HG02885 (cell line): ENCODE measurements at regions not wholly inside any gene's neighbourhood (a gene's known extent, or its start where the extent isn't known, plus 50 kb on each side); places are given as distances from the start of the nearest gene placed in this dataset.

ENCODE experiments used
- ATAC-seq: cut with Tn5 transposase; IDR thresholded peaks from one replicate; pipeline ENCODE4 v1.9.1; 2021; ENCODE audit warnings: mild to moderate bottlenecking; ENCODE audit not compliant: unreplicated experiment, poor library complexity

DNA sequence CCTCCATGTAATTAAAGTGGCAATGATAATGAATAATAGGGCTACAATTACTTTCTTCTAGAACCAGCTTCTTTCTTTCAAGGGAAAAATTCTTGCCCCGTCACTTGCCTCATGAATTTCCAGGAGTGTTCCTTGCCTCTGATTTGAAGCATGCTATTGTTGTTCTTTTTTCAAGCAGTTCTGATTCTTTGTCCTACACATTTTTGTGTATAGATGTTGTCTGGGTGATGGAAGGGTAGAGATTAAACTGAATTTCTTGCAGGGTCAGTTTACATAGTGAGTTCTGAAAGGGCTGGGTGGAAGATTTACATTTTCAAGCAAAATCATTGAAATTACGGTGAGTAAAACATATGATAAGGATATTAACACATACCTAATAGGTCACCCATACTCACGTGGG lies 107.0 kb upstream of the TENM3 start:
- ATAC-seq, result no peak

GRCh38 chr4:182137343-182137742 lies 105.9 kb upstream of the TENM3 start:
- no peak for ATAC-seq

DNA sequence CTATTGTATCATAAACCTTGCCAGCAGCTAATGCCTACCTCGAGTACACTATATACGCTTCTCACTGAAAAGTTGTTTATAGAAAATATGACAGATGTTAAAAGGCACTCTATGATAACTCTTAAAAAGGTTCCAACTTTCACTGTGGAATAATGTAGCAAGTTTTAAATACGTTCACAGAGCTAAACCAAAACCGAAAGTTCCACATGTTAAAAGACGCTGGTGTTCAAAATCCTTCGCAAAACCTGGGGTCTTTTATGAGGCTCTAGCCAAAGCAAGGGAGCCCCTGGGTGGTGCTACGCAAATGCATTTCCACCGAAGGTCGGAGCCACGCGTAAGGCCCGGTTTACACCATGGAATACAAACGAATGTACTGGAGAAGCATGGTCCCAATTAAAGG lies 103.7 kb upstream of the TENM3 start:
- ATAC-seq, result no peak

- ATAC-seq, result no peak
These were observed 102.7 kb upstream of the TENM3 start for GRCh38 chr4:182140547-182140946.

DNA sequence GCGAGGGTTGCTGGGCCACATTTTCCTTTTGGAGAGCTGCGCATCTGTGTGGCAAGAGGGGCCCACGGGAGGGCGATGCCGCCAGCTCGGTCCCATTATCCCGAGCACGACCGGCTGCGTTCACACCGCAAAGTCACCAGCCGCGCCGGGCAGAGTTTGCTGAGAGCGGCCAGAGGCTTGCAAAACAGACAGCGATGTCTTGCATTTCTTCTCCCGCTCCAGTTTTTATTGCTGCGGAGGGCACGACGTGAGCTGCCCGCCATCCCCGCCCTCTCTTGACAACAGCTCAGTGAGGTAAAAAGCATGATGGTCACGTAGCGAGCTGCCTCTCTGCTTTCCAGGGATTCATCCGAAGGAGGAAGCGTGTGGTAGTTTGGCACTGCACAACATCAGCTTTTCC lies 102.1 kb upstream of the TENM3 start:
- no peak for ATAC-seq

DNA sequence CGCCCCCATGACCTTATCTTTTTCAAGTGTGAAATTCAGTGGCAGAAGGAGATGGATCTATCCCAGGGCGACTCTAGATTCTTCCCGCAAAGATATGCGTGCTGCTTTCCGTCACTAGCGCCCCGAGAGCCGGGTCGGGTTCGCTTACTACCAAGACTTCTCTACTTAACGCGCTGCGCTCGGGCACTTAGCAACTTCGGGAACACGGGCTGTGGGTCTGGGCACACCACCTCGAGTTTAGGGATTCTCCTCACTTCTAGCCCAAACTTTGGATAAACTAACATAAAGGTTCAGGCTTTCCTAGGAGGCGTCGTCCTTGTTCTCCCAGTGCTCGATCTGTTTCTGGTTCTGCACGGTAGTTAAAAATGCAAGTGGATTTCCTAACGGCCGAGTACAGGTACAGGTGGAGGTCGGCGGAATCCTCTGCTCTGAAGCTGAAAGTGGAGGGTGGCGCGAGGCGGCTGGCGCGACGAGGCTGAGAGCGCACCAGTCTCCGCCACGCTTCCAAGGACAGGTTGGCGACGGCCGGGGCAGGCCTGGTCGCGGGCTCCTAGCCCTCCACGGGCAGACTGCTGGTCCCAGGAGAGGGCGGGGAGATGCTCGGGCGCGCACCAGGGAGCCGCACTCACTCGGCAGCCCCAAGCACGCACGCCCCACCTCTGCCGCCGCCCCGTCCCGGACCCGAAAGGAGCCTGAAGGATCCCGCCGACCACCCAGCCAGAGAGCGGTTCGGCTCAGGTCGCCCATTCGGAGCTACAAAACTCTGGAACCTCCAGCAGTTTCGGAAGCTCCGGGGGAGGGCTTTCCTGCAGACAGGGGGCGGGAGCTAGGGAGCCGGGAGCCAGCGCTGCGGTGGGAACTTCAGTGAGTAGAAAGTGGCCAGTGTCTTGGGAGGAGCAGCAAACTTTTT lies 100.8 kb upstream of the TENM3 start:
- ATAC-seq, result no peak

DNA sequence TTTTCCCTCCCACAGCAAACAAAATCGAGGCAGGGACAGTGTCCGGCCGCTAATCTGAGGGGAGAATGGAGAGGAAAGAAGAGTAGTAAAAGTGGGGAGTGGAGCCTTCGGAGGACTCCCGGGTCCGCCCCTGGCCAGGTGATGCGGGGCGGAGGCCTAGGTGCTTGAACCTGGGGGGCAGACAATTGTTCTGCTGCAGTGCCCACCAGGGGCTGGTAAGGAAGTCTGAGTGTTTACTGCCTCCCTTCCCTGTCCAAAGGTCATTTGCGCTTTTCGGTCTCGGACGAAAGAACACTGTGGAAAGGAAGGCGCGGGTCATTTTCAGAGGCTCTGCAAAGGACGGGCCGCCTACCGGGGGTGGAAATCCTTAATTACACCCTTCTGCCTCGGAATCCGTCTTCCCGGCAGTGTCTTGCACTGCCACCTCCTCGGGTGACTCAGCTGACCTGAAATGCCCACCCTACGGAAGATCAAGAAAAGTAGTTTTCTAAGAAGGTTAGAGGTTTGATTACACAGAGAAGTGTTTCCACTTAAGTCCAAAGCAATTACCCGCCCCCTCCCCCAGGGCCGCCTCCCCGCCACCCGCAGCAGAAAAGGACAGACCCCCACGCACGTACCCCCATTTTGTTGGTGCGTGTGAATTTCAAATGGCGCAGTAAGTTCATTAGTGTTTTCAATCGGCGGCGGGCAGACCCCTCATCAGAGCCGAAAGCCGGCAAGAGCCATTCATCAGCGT lies 99.9 kb upstream of the TENM3 start:
- ATAC-seq, result no peak

DNA sequence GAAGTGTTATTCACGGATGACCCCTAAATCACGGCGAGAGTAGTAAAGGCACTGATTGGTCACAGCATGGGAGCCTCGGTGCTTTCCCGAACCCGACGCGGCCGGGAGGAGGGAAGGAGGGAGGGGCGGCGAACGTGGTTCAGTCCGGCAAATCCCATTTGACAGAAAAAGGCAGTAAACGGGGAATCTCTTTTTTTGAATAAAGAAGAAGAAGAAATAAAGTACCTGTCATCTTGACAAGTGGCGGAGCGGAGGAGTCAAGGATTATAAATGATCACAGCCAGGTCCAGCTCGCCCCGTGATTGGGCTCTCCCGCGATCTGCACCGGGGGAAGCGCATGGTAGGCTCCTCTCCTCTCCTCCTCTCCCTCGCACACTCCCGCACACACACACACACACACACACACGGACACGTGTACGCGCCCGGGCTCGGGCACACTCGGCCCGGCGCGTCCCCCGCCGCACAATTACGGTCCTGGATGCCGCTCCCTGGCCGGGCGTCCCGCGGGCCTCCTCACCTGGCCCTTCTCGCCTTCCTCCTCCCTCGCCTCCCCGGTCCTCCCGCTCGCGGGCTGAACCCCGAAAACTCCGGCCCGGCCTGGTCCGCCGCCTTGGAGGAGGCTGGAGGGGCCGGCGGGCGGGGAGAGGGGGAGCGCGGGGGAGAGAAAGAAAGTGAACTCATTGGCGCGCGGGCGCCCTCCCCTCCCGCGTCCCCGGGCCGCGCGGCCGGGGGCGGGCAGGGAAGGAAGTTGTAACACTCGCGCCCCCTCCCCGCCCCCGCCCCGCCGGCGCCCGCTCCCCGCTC lies 99.2 kb upstream of the TENM3 start:
- no peak for ATAC-seq

DNA sequence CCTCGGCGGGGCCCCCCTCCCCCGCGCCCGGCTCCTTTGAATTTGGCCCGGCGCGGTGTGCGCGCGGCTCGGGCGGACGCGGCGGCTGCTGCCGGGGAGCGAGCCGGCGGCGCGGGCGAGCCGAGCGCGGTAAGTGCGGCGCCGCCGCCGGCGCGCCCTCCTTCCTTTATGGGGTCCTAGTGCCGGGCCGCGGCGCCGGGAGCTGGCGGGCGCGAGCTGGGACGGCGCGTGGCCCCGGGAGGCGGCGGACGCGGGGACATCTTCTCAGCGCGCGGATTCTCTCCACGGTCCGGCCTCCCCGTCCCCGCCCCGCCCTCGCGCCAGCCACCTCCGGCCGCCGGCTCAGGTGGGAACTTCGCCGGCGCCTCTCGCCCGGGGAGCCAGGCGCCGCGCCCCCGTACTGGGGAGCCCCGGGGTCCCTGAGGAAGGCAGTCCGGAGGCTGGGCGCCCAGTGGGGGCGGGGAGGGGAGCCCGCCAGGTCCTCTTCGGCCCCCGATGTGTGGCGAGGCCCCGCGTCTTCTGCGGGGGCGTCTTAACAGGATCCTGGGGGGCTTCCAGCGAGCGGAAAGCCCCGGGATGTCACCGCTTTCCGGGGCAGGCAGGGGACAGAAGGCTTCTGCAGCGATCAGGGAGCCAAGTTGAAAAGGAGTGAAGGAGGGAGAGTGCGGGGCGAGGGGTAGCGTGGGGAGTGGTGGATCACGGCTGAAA lies 98.4 kb upstream of the TENM3 start:
- ATAC-seq, result no peak

DNA sequence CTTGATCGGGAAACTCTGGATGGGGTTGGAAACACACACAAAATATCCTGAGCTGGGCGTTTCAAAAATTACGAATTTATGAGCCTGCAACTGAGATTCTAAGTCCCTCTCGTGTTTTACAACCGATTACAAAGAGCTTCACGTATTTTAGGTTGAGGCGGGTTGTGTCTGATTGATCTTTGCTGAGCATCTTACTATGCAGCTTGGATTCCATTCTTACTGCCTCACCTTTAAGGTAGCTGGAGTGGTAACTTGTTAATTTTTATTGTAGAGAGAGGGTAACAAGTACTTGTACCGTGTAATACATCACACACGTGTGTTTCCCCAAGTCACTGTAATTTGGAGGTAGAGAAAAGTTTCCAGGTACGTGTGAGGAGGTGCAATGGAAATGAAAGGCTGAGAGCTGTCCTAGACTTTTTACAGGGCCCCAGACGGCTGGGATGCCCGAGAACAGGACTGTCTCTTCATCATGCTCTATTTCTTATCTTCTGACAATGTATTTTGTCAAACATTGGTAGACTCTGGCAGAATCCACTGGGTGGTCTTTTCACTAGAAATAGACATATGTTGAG lies 97.8 kb upstream of the TENM3 start:
- no peak for ATAC-seq

- ATAC-seq, result no peak
These were observed 95.8 kb upstream of the TENM3 start for GRCh38 chr4:182147391-182147790.

DNA sequence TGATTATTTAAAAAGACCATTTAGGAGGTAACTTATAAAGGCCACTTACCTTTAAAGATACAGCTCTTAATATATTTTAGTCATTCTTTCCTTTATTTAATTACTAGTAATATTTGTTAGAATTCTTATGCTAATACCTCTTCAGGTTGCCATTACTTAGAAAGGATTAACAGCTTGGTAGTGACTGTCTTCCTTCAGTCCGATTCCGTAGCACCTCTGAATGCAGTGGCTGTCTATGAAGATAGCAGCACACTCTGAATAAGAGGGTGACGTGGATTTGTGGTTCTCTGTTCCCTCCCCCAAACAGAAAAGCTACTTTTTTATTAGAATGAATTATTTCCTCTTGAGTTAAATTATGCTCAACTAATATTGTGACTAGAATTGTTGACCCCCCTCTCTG lies 92.6 kb upstream of the TENM3 start:
- ATAC-seq, result no peak

GRCh38 chr4:182155806-182156205 lies 87.4 kb upstream of the TENM3 start:
- ATAC-seq, result no peak

GRCh38 chr4:182163180-182163579 lies 80.0 kb upstream of the TENM3 start:
- no peak for ATAC-seq

DNA sequence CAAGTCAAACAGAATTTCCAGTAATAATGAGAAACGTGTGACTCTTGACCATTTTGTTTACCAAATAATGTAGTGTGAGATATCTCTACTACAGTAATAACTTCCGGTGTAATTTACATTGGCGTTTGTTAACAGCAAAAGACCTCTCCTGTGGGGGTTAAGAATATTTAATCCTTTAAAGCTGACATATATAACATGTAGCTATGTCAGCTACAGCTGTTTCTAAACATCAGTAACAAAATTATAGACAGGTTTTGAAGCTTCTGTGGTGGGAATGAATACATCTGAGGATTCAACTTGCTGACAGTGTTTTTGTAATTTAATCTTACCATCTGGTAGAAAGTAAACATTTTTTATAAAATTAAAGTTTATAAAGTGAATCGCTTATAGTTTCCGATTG lies 73.6 kb upstream of the TENM3 start:
- no peak for ATAC-seq

DNA sequence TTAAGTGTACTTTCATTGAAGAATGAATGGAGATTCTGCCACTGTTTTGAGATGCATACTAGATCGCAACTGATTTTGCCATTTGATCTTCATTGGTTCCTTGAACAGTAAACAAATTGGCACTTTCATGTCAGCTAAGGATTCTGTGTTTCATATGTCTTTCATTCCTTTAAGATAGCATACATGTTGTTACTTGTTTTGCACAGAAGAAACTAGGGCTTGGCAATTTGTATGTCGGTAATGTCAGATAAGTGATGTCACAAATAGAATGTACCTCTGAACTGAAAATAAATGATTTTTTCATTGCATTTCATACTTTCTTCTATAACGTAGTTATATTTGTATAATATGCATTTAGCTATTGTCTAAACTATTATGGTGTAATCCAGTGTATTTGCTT lies 73.2 kb upstream of the TENM3 start:
- no peak for ATAC-seq

DNA sequence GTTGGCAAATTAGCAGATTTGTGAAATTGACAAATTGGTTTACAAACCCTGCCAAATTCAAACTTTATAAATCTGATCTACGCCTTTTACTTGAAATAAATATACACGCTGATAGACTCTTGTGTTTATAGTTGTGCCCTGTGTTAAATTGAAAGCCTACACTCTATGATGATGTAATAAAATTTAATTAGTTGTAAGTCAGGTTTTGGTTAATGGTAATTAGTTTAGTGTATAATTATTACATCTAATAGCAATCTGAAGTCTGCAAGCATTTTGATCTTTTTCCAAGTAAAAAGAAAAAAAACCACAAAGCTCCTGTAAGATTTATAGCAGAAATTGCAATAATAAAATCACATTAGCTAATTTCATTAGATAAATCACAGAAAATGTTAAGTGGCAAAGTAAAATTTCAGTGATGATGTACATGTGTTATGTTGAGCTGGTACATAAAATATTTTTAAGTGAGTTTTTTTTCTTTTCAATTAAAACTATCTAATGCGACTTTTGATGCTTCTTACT lies 72.7 kb upstream of the TENM3 start:
- no peak for ATAC-seq

DNA sequence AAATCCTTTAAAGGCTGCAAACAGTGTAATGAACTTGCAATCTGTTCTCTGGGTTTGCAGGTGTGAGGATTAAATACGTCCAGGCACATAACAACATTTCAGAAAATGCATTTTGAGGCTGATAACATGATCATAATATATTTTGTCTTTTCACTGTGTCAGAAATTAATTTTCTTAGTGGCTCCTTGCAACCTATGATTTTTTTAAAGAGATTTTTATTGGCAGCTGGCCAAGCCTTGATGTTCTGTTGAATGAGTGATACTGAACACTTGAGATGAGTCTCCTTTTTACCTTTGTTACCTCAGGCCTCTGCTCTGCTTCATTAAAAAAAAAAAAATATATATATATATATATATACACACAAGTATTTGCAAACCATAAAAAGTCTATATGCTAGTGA lies 68.2 kb upstream of the TENM3 start:
- ATAC-seq, result no peak

DNA sequence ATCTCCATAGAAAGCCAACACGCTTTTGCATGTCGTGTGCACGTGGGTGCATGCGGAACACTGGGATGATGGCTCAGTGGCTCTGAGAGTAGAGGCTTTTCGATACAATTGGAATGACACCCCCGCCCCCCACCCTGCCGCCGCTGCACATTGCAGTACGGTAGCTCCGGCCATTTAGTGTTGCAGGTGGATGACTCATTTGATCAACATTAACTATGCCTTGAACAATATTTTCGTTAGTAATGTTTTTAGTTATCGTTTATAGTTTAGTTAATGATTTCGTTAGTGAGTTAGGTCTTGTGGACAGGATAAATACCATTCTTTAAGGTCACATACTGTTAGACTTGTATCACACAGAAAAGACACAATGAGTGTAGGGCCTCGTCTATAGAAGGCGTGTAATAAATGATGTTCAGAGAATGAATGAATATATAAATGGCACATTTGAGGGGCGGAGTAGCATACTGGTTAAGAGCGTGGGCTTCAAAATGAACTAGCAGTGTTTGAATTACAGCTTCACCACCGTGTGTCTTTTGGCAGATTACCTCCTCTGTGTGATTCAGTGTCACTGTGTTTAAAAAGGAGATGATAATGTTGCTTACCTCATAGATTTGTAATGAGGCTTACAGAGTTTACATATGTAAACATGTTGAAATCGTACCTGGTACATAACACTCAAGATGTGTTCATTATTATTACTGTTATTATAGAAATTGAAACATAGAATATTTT lies 67.2 kb upstream of the TENM3 start:
- ATAC-seq, result no peak
